ENCODE measurements at regions not wholly inside any gene's neighbourhood (a gene's known extent, or its start where the extent isn't known, plus 50 kb on each side); places are given as distances from the start of the nearest gene placed in this dataset.
A peak's percentile ranks its signal among the peaks of the same experiment; 100 is the strongest.

- no peak for DNase-seq (ENCODE audit: low read depth in 2 of 2)
Observed at GRCh38 chr5:146940295-146940694, 61.7 kb upstream of the PPP2R2B start.

GRCh38 chr5:146944019-146944418 is 65.5 kb upstream of the PPP2R2B start:
- no peak for DNase-seq (ENCODE audit: low read depth in 2 of 2)

- DNase-seq (ENCODE audit: low read depth in 2 of 2), result no peak
Observed at GRCh38 chr5:146944764-146945616, 66.4 kb upstream of the PPP2R2B start.

GRCh38 chr5:146945617-146946084 is 67.1 kb upstream of the PPP2R2B start:
- DNase-seq (ENCODE audit: low read depth in 2 of 2), result no peak

GRCh38 chr5:146947181-146947941 is 68.8 kb upstream of the PPP2R2B start:
- DNase-seq (ENCODE audit: low read depth in 2 of 2), result no peak

- DNase-seq (ENCODE audit: low read depth in 2 of 2), result no peak
Observed at GRCh38 chr5:146948666-146949065, 70.1 kb upstream of the PPP2R2B start.

- no peak for DNase-seq (ENCODE audit: low read depth in 2 of 2)
Observed at GRCh38 chr5:146952168-146952567, 73.6 kb upstream of the PPP2R2B start.

GRCh38 chr5:146956217-146956616 is 77.7 kb upstream of the PPP2R2B start:
- no peak for DNase-seq (ENCODE audit: low read depth in 2 of 2)

- DNase-seq (ENCODE audit: low read depth in 2 of 2), result no peak
Observed at GRCh38 chr5:146959360-146959759, 80.8 kb upstream of the PPP2R2B start.

- DNase-seq (ENCODE audit: low read depth in 2 of 2), result no peak
Observed at GRCh38 chr5:146962801-146963355, 84.3 kb upstream of the PPP2R2B start.

GRCh38 chr5:146965761-146966659 is 87.5 kb upstream of the PPP2R2B start:
- peak in 1 of 2 donors; percentile 4 for DNase-seq (ENCODE audit: low read depth in 2 of 2)

GRCh38 chr5:146967646-146968045 is 89.1 kb upstream of the PPP2R2B start:
- no peak for DNase-seq (ENCODE audit: low read depth in 2 of 2)

- no peak for DNase-seq (ENCODE audit: low read depth in 2 of 2)
Observed at GRCh38 chr5:146971401-146971800, 92.8 kb upstream of the PPP2R2B start.

GRCh38 chr5:146986469-146986868 is 107.9 kb upstream of the PPP2R2B start:
- no peak for DNase-seq (ENCODE audit: low read depth in 2 of 2)

- DNase-seq (ENCODE audit: low read depth in 2 of 2), result no peak
Observed at GRCh38 chr5:146993876-146994530, 115.4 kb upstream of the PPP2R2B start.

GRCh38 chr5:146995878-146996277 is 117.3 kb upstream of the PPP2R2B start:
- DNase-seq (ENCODE audit: low read depth in 2 of 2), result no peak

- no peak for DNase-seq (ENCODE audit: low read depth in 2 of 2)
Observed at GRCh38 chr5:147015405-147015804, 136.8 kb upstream of the PPP2R2B start.

- DNase-seq (ENCODE audit: low read depth in 2 of 2), result no peak
Observed at GRCh38 chr5:147017191-147017590, 138.6 kb upstream of the PPP2R2B start.

- no peak for DNase-seq (ENCODE audit: low read depth in 2 of 2)
Observed at GRCh38 chr5:147017621-147018020, 139.1 kb upstream of the PPP2R2B start.

- no peak for DNase-seq (ENCODE audit: low read depth in 2 of 2)
Observed at GRCh38 chr5:147018812-147019211, 140.3 kb upstream of the PPP2R2B start.

GRCh38 chr5:147036691-147037245 is 158.2 kb upstream of the PPP2R2B start:
- DNase-seq (ENCODE audit: low read depth in 2 of 2), result no peak
